ENCODE measurements at regions not wholly inside any gene's neighbourhood (a gene's known extent, or its start where the extent isn't known, plus 50 kb on each side); places are given as distances from the start of the nearest gene placed in this dataset.

- no peak overlapping the region for H3K27ac ChIP-seq (ENCODE audit: low read depth, low read length)
- peaks cover 6% of the 10 kb centered on the region for H3K27me3 ChIP-seq (ENCODE audit: control insufficient read depth, insufficient read depth, low read length)
- H3K9me3 ChIP-seq (ENCODE audit: control insufficient read depth, insufficient read depth, low read length): no peaks in the 10 kb centered on the region
- CTCF ChIA-PET: interaction anchor here (0.5 to 1.3 kb wide), 4 partner anchors 9 to 1559 kb away, joined by 4 to 5 read pairs (median 4); no protein-coding TSS in a partner anchor
- DNase-seq (ENCODE audit: low read depth, low spot score): no peak
- H3K4me3 ChIP-seq (ENCODE audit: low read depth, low read length): no peak overlapping the region
- POLR2A ChIA-PET: no interaction called here
- TF ChIP-seq CTCF (IDR thresholded peaks at IDR 0.05; ENCODE audit: low read depth, low read length): no peak
Measured at GRCh38 chr2:205858275-205858674, 176.0 kb downstream of the NRP2 start.

- ChIA-PET POLR2A (no interaction called here), CTCF (interaction anchor here (0.8 to 1.0 kb wide), 3 partner anchors 8 to 1712 kb away, joined by 4 to 6 read pairs (median 5); no protein-coding TSS in a partner anchor)
- Histone ChIP-seq H3K27ac (ENCODE audit: low read depth, low read length) (no peak overlapping the region), H3K4me3 (ENCODE audit: low read depth, low read length) (no peak overlapping the region), H3K27me3 (ENCODE audit: control insufficient read depth, insufficient read depth, low read length) (peaks cover 7% of the 10 kb centered on the region), H3K9me3 (ENCODE audit: control insufficient read depth, insufficient read depth, low read length) (no peaks in the 10 kb centered on the region)
- TF ChIP-seq CTCF (IDR thresholded peaks at IDR 0.05; ENCODE audit: low read depth, low read length): no peak
- no peak for DNase-seq (ENCODE audit: low read depth, low spot score)
Measured at GRCh38 chr2:205857520-205858237, 175.4 kb downstream of the NRP2 start.

GRCh38 chr2:205852457-205852856, 170.2 kb downstream of the NRP2 start:
- no peak overlapping the region for H3K27ac ChIP-seq (ENCODE audit: low read depth, low read length)
- no peaks in the 10 kb centered on the region for H3K9me3 ChIP-seq (ENCODE audit: control insufficient read depth, insufficient read depth, low read length)
- ChIA-PET POLR2A (no interaction called here), CTCF (interaction anchor here (1.2 kb wide), 1 partner anchor 32 kb away, joined by 3 read pairs; no protein-coding TSS in a partner anchor)
- no peak for DNase-seq (ENCODE audit: low read depth, low spot score)
- TF ChIP-seq CTCF (IDR thresholded peaks at IDR 0.05; ENCODE audit: low read depth, low read length): no peak
- peaks cover 23% of the 10 kb centered on the region for H3K27me3 ChIP-seq (ENCODE audit: control insufficient read depth, insufficient read depth, low read length)
- H3K4me3 ChIP-seq (ENCODE audit: low read depth, low read length): no peak overlapping the region

GRCh38 chr2:205850611-205851010, 168.3 kb downstream of the NRP2 start:
- peaks cover 23% of the 10 kb centered on the region for H3K27me3 ChIP-seq (ENCODE audit: control insufficient read depth, insufficient read depth, low read length)

More at GRCh38 chr2:205850611-205851010, 168.3 kb downstream of the NRP2 start:
- CTCF ChIA-PET: no interaction called here
- H3K27ac ChIP-seq (ENCODE audit: low read depth, low read length): no peak overlapping the region
- POLR2A ChIA-PET: no interaction called here
- H3K4me3 ChIP-seq (ENCODE audit: low read depth, low read length): no peak overlapping the region
- TF ChIP-seq CTCF (IDR thresholded peaks at IDR 0.05; ENCODE audit: low read depth, low read length): no peak
- DNase-seq (ENCODE audit: low read depth, low spot score): no peak
- H3K9me3 ChIP-seq (ENCODE audit: control insufficient read depth, insufficient read depth, low read length): no peaks in the 10 kb centered on the region
